MM.1S (cell line): ENCODE measurements at regions not wholly inside any gene's neighbourhood (a gene's known extent, or its start where the extent isn't known, plus 50 kb on each side); places are given as distances from the start of the nearest gene placed in this dataset.

Experiments
- DNase-seq: peaks from one replicate; pipeline ENCODE4 v3.0.0-alpha.2; 2015
- H2AFZ ChIP-seq: fragments of 300-600 bp; sonication (generic); 2 replicates; pipeline ENCODE4 v1.6.0; 2016; ENCODE audit warnings: antibody characterized with exemption, low read length
- H3F3A ChIP-seq: fragments of 300-600 bp; sonication (generic); 2 replicates; pipeline ENCODE4 v1.6.1; 2016; ENCODE audit warnings: mild to moderate bottlenecking, antibody characterized with exemption, low read length, moderate library complexity, mixed read lengths; ENCODE audit not compliant: insufficient read depth
- H3K27ac ChIP-seq: fragments of 300-600 bp; sonication (generic); 2 replicates; pipeline ENCODE4 v1.5.1; 2016; ENCODE audit warnings: mild to moderate bottlenecking, low read length
- H3K27me3 ChIP-seq: fragments of 300-600 bp; sonication (generic); replicated peaks from 2 replicates; pipeline ENCODE4 v1.6.0; 2016; ENCODE audit warnings: low read length; ENCODE audit not compliant: insufficient read depth
- H3K36me3 ChIP-seq: fragments of 300-600 bp; sonication (generic); replicated peaks from 2 replicates; pipeline ENCODE4 v1.6.1; 2016; ENCODE audit warnings: mild to moderate bottlenecking, low read length, mixed read lengths; ENCODE audit not compliant: insufficient read depth
- H3K4me1 ChIP-seq: fragments of 300-600 bp; sonication (generic); 2 replicates; pipeline ENCODE4 v1.6.1; 2016; ENCODE audit warnings: low read length, mixed read lengths
- H3K4me2 ChIP-seq: fragments of 300-600 bp; sonication (generic); 2 replicates; pipeline ENCODE4 v1.6.0; 2016; ENCODE audit warnings: low read depth, low read length
- H3K4me3 ChIP-seq: fragments of 300-600 bp; sonication (generic); 2 replicates; pipeline ENCODE4 v1.5.1; 2016; ENCODE audit warnings: low read length, mixed read lengths
- H3K79me2 ChIP-seq: fragments of 300-600 bp; sonication (generic); 2 replicates; pipeline ENCODE4 v1.6.1; 2016; ENCODE audit warnings: mixed run types, low read length, mixed read lengths
- H3K9ac ChIP-seq: fragments of 300-600 bp; sonication (generic); 2 replicates; pipeline ENCODE4 v1.6.1; 2016; ENCODE audit warnings: low read length, mixed read lengths
- H3K9me2 ChIP-seq: fragments of 300-600 bp; sonication (generic); replicated peaks from 2 replicates; pipeline ENCODE4 v1.6.1; 2016; ENCODE audit warnings: mild to moderate bottlenecking, low read length, mixed read lengths; ENCODE audit not compliant: insufficient read depth
- H3K9me3 ChIP-seq: fragments of 300-600 bp; sonication (generic); replicated peaks from 2 replicates; pipeline ENCODE4 v1.6.1; 2016; ENCODE audit warnings: mild to moderate bottlenecking, low read length, mixed read lengths; ENCODE audit not compliant: insufficient read depth
- H4K20me1 ChIP-seq: fragments of 300-600 bp; sonication (generic); 2 replicates; pipeline ENCODE4 v1.6.1; 2016; ENCODE audit warnings: mild to moderate bottlenecking, low read length, moderate library complexity, mixed read lengths; ENCODE audit not compliant: insufficient read depth
- CTCF ChIP-seq: fragments of 300-600 bp; sonication (generic); IDR thresholded peaks from 2 replicates; pipeline ENCODE4 v1.5.1; 2016; ENCODE audit warnings: antibody characterized with exemption, low read length, mixed read lengths
- EZH2 ChIP-seq: fragments of 300-600 bp; sonication (generic); optimal IDR thresholded peaks from 2 replicates; pipeline ENCODE3; 2017; ENCODE audit warnings: low read depth, mild to moderate bottlenecking, antibody characterized with exemption, low read length, mixed read lengths
- EZH2phosphoT487 ChIP-seq: fragments of 300-600 bp; sonication (generic); IDR thresholded peaks from 2 replicates; pipeline ENCODE4 v1.6.1; 2018; ENCODE audit warnings: antibody characterized with exemption, low read length

DNA sequence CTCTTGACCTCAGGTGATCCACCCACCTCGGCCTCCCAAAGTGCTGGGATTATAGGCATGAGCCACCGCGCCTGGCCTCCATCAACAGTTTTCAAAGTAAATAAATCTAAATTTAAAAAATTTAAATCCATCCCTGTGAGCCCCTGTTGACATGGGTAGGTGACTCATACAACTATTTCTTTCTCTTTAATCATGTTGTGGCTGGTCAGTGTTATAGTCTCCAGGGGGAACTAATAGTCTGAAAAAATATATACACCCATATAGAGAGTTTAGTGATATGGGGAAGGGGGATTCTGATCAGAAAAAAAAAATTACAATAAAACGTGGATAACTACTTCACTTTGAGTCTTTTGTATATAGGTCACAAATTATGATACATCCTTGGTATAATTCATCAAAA is 159.2 kb downstream of the ZNF608 start:
- no peak overlapping the region for H2AFZ ChIP-seq
- no peak for DNase-seq
- H3F3A ChIP-seq, result peaks cover 17% of the 10 kb centered on the region
- no peaks in the 10 kb centered on the region for H3K79me2 ChIP-seq
- no peaks in the 10 kb centered on the region for H4K20me1 ChIP-seq
- H3K4me1 ChIP-seq, result peaks cover 21% of the 10 kb centered on the region
- TF ChIP-seq EZH2 (no peak), EZH2phosphoT487 (no peak), CTCF (no peak)
- H3K27ac ChIP-seq, result no peak overlapping the region
- H3K9ac ChIP-seq, result no peak overlapping the region
- H3K4me2 ChIP-seq, result no peak overlapping the region
- no peaks in the 10 kb centered on the region for H3K27me3 ChIP-seq
- H3K9me2 ChIP-seq, result no peaks in the 10 kb centered on the region
- H3K9me3 ChIP-seq, result no peaks in the 10 kb centered on the region
- H3K4me3 ChIP-seq, result no peak overlapping the region
- H3K36me3 ChIP-seq, result no peaks in the 10 kb centered on the region

- Histone ChIP-seq H3K9me2 (no peaks in the 10 kb centered on the region), H3K4me2 (no peak overlapping the region), H2AFZ (no peak overlapping the region), H3K4me1 (peaks cover 21% of the 10 kb centered on the region), H3F3A (peaks cover 17% of the 10 kb centered on the region), H3K27ac (no peak overlapping the region), H4K20me1 (no peaks in the 10 kb centered on the region), H3K79me2 (no peaks in the 10 kb centered on the region), H3K27me3 (no peaks in the 10 kb centered on the region), H3K36me3 (no peaks in the 10 kb centered on the region), H3K9ac (no peak overlapping the region), H3K4me3 (no peak overlapping the region), H3K9me3 (no peaks in the 10 kb centered on the region)
- DNase-seq, result no peak
- no peak for TF ChIP-seq EZH2
- TF ChIP-seq EZH2phosphoT487, result no peak
- TF ChIP-seq CTCF, result no peak
Measured at GRCh38 chr5:124584991-124585715, 161.3 kb downstream of the ZNF608 start.

- H3K27ac ChIP-seq, result peak overlapping the region; percentile 68
Measured at GRCh38 chr5:124583469-124584350, 162.7 kb downstream of the ZNF608 start.

More at GRCh38 chr5:124583469-124584350, 162.7 kb downstream of the ZNF608 start:
- Histone ChIP-seq H2AFZ (no peak overlapping the region), H3K4me3 (no peak overlapping the region), H3K9me2 (no peaks in the 10 kb centered on the region), H3K27me3 (no peaks in the 10 kb centered on the region), H4K20me1 (no peaks in the 10 kb centered on the region), H3F3A (peaks cover 17% of the 10 kb centered on the region), H3K9me3 (no peaks in the 10 kb centered on the region), H3K36me3 (no peaks in the 10 kb centered on the region), H3K4me1 (peaks cover 21% of the 10 kb centered on the region), H3K79me2 (no peaks in the 10 kb centered on the region), H3K9ac (peak overlapping the region; percentile 32; the same call in 1 of the 2 replicates), H3K4me2 (peak overlapping the region; percentile 29)
- TF ChIP-seq CTCF, result no peak
- TF ChIP-seq EZH2phosphoT487, result no peak
- TF ChIP-seq EZH2, result no peak
- peak; percentile 93 for DNase-seq
